ENCODE measurements at regions not wholly inside any gene's neighbourhood (a gene's known extent, or its start where the extent isn't known, plus 50 kb on each side); places are given as distances from the start of the nearest gene placed in this dataset.
"Not testable (repeated sequence)": the region's sequence is repeated elsewhere in the genome, so short reads cannot be mapped to it uniquely, and the experiment has no call there.

GRCh38 chr3:88283242-88283592, 133.5 kb downstream of the C3orf38 start:
- ATAC-seq (peak in 1 of 2 donors; percentile 43), DNase-seq (no peak)
- H3K4me3 ChIP-seq, result no peak overlapping the region
- intact Hi-C loops (cut with DNase I), result no loop called here
- H3K9me3 ChIP-seq, result no peaks in the 10 kb centered on the region
- H3K27me3 ChIP-seq (ENCODE audit: low read depth), result no peaks in the 10 kb centered on the region
- no peaks in the 10 kb centered on the region for H3K36me3 ChIP-seq
- no peaks in the 10 kb centered on the region for H3K4me1 ChIP-seq
- H3K27ac ChIP-seq, result no peak overlapping the region
- TF ChIP-seq CTCF (IDR thresholded peaks at IDR 0.05), result no peak

DNA sequence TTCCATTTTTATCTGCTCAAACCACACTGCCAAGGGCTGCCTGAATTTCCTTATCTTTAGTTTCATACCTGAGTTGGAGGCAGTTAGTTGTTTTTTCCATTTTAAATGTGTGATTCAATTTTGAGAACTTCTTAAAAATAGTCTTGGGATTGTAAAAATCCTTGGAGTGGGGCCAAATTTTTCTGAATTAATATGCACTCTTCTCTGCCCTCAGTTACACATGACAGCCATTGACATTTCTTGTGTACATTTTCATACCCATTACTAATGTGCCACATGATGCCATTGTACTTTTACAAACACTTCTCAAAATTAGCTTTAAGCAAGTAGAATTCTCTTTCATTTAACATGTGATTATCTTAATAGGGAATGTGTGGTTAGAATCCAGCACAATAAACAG, 141.7 kb downstream of the C3orf38 start:
- DNase-seq (no peak), ATAC-seq (no peak)
- no peak overlapping the region for H3K4me3 ChIP-seq
- H3K9me3 ChIP-seq, result no peaks in the 10 kb centered on the region
- H3K27me3 ChIP-seq (ENCODE audit: low read depth), result no peaks in the 10 kb centered on the region
- TF ChIP-seq CTCF (IDR thresholded peaks at IDR 0.05), result no peak
- intact Hi-C loops (cut with DNase I), result no loop called here
- no peaks in the 10 kb centered on the region for H3K4me1 ChIP-seq
- H3K27ac ChIP-seq, result no peak overlapping the region
- no peaks in the 10 kb centered on the region for H3K36me3 ChIP-seq

DNA sequence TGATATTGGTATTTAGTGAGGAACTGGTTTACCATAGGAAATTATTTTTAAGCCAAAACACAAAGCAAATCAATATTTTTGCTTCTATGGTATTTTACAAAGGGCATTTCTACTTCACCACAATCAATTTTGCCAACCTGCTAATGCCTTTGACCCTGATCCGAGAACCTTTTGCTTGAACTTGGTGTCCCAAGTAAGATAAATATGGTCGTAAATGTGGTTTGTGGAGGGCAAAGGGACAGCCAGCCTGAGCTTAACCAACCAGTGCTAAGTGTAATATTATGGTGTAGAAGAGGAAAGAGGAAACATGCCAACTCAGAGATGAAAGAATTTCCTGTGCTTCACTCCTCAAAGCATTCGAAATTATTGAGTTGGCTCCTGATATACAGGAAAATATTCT, 148.4 kb downstream of the C3orf38 start:
- intact Hi-C loops (cut with DNase I), result no loop called here
- Histone ChIP-seq H3K36me3 (no peaks in the 10 kb centered on the region), H3K9me3 (no peaks in the 10 kb centered on the region), H3K27me3 (ENCODE audit: low read depth) (no peaks in the 10 kb centered on the region), H3K27ac (no peak overlapping the region), H3K4me1 (no peaks in the 10 kb centered on the region), H3K4me3 (no peak overlapping the region)
- ATAC-seq (no peak), DNase-seq (no peak)
- TF ChIP-seq CTCF (IDR thresholded peaks at IDR 0.05), result no peak

- no peaks in the 10 kb centered on the region for H3K27me3 ChIP-seq (ENCODE audit: low read depth)
- no peak for TF ChIP-seq CTCF (IDR thresholded peaks at IDR 0.05)
- ATAC-seq (no peak), DNase-seq (no peak)
- intact Hi-C loops (cut with DNase I), result no loop called here
- no peaks in the 10 kb centered on the region for H3K9me3 ChIP-seq
- H3K4me3 ChIP-seq, result no peak overlapping the region
- no peak overlapping the region for H3K27ac ChIP-seq
- H3K4me1 ChIP-seq, result no peaks in the 10 kb centered on the region
- H3K36me3 ChIP-seq, result no peaks in the 10 kb centered on the region
Measured at GRCh38 chr3:88301273-88301995, 151.7 kb downstream of the C3orf38 start.

GRCh38 chr3:88301996-88302393, 152.2 kb downstream of the C3orf38 start:
- Histone ChIP-seq H3K27me3 (ENCODE audit: low read depth) (no peaks in the 10 kb centered on the region), H3K9me3 (no peaks in the 10 kb centered on the region), H3K4me3 (no peak overlapping the region), H3K4me1 (no peaks in the 10 kb centered on the region), H3K36me3 (no peaks in the 10 kb centered on the region), H3K27ac (no peak overlapping the region)
- intact Hi-C loops (cut with DNase I), result no loop called here
- DNase-seq (no peak), ATAC-seq (no peak)
- no peak for TF ChIP-seq CTCF (IDR thresholded peaks at IDR 0.05)

DNA sequence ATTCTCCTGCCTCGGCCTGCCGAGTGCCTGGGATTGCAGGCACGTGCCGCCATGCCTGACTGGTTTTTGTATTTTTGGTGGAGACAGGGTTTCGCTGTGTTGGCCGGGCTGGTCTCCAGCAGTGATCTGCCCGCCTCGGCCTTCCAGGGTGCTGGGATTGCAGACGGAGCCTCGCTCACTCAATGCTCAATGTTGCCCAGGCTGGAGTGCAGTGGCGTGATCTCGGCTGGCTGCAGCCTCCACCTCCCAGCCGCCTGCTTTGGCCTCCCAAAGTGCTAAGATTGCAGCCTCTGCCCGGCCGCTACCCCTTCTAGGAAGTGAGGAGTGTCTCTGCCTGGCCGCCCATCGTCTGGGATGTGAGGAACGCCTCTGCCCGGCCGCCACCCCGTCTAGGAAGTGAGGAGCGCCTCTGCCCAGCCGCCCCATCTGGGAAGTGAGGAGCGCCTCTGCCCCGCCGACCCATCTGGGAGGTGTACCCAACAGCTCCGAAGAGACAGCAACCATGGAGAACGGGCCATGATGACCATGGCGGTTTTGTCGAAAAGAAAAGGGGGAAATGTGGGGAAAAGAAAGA, 153.7 kb downstream of the C3orf38 start:
- intact Hi-C loops (cut with DNase I), result not testable (repeated sequence)

More for the DNA sequence above, 153.7 kb downstream of the C3orf38 start:
- not testable (repeated sequence) for H3K4me3 ChIP-seq; H3K36me3 ChIP-seq; H3K27ac ChIP-seq; H3K4me1 ChIP-seq; DNase-seq; ATAC-seq; H3K9me3 ChIP-seq; H3K27me3 ChIP-seq (ENCODE audit: low read depth)

Data from lower lobe of right lung (tissue), 2 donors.